ENCODE measurements at regions not wholly inside any gene's neighbourhood (a gene's known extent, or its start where the extent isn't known, plus 50 kb on each side); places are given as distances from the start of the nearest gene placed in this dataset.

- TF ChIP-seq, protein P1, sequence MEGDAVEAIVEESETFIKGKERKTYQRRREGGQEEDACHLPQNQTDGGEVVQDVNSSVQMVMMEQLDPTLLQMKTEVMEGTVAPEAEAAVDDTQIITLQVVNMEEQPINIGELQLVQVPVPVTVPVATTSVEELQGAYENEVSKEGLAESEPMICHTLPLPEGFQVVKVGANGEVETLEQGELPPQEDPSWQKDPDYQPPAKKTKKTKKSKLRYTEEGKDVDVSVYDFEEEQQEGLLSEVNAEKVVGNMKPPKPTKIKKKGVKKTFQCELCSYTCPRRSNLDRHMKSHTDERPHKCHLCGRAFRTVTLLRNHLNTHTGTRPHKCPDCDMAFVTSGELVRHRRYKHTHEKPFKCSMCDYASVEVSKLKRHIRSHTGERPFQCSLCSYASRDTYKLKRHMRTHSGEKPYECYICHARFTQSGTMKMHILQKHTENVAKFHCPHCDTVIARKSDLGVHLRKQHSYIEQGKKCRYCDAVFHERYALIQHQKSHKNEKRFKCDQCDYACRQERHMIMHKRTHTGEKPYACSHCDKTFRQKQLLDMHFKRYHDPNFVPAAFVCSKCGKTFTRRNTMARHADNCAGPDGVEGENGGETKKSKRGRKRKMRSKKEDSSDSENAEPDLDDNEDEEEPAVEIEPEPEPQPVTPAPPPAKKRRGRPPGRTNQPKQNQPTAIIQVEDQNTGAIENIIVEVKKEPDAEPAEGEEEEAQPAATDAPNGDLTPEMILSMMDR (IDR thresholded peaks at IDR 0.05): no peak
- no peak for TF ChIP-seq POLR2A (IDR thresholded peaks at IDR 0.05)
Observed at GRCh38 chr4:164440199-164440598, 313.7 kb upstream of the SMIM31 start.
